K562 (cell line): ENCODE measurements at regions not wholly inside any gene's neighbourhood (a gene's known extent, or its start where the extent isn't known, plus 50 kb on each side); places are given as distances from the start of the nearest gene placed in this dataset.

Experiments used
- ATAC-seq: fragments of 200-7000 bp; cut with Tn5 transposase; 3 replicates; pipeline ENCODE4 v1.9.1; 2020; ENCODE audit warnings: moderate library complexity
- BruUV-seq: library from RNA; stranded (reverse); fragments of 400-500 nt; replicated peaks from 2 replicates; lab custom pipeline; 2021; lab: Mats Ljungman, UMichigan
- CTCF ChIA-PET: fragments of 300-600 bp; formaldehyde crosslinking; extraction: SDS; loops from one replicate; lab custom pipeline; 2021; ENCODE audit warnings: low intra/inter-chr PET ratio; lab: Yijun Ruan, JAX
- POLR2A ChIA-PET: fragments of 300-600, 350-650 bp; sonication (Branson Sonifier 250); formaldehyde crosslinking; extraction: SDS; loops from one replicate; lab custom pipeline; 2021; ENCODE audit warnings: antibody characterized with exemption, inconsistent platforms; lab: Yijun Ruan, JAX
- DNase-seq, 4 experiments: peaks; one replicate each; pipeline versions ENCODE4 v3.0.0 to v3.0.0-alpha.2; 2011 to 2018; ENCODE audit warnings: low spot score in 3 of 4, mixed read lengths in 3 of 4; ENCODE audit errors: extremely low read depth in 1 of 4
- FAIRE-seq: peaks from 2 replicates; lab custom pipeline; 2011; peaks lifted over from hg19 to GRCh38; lab: Jason Lieb, UNC
- H2AFZ ChIP-seq: 2 replicates; pipeline ENCODE4 v1.6.0; 2011; ENCODE audit warnings: low read depth, low read length, control low read depth, inconsistent platforms
- H3K27ac ChIP-seq: fragments of 200-600 bp; 3 replicates; pipeline ENCODE4 v1.8.0; 2011; ENCODE audit warnings: low read depth, mild to moderate bottlenecking, control low read depth, inconsistent platforms, low read length, moderate library complexity, mixed read lengths; ENCODE audit errors: extremely low read depth
- H3K27me3 ChIP-seq, 2 experiments: fragments of 300-600 bp in 1 of 2; 2 replicates in 1 of 2; 3 replicates in 1 of 2; pipeline versions ENCODE4 v1.6.0 to v1.8.0; 2011; ENCODE audit warnings: inconsistent platforms in 2 of 2, low read length in 2 of 2, mild to moderate bottlenecking in 1 of 2, mixed read lengths in 1 of 2, moderate library complexity in 1 of 2; ENCODE audit not compliant: control insufficient read depth in 2 of 2, insufficient read depth in 2 of 2
- H3K36me3 ChIP-seq: fragments of 300-600 bp; 3 replicates; pipeline ENCODE4 v1.8.0; 2011; ENCODE audit warnings: mild to moderate bottlenecking, low read length, inconsistent platforms; ENCODE audit not compliant: control insufficient read depth, insufficient read depth
- H3K4me1 ChIP-seq, 2 experiments: fragments of 200-600 bp in 1 of 2; replicated peaks in 1 of 2; 2 replicates in 1 of 2; 3 replicates in 1 of 2; pipeline versions ENCODE4 v1.5.1 to v1.8.0; 2011; ENCODE audit warnings: inconsistent platforms in 2 of 2, low read length in 2 of 2, mild to moderate bottlenecking in 1 of 2, mixed read lengths in 1 of 2, moderate library complexity in 1 of 2; ENCODE audit not compliant: control insufficient read depth in 2 of 2, insufficient read depth in 2 of 2
- H3K4me2 ChIP-seq: 2 replicates; pipeline ENCODE4 v1.6.1; 2011; ENCODE audit warnings: low read length, control low read depth, inconsistent platforms, mixed read lengths; ENCODE audit not compliant: insufficient read depth
- H3K4me3 ChIP-seq: fragments of 200-600 bp; sonication (generic), shearing (Covaris generic); 2 replicates; pipeline ENCODE4 v1.5.1; 2016; ENCODE audit warnings: control low read depth, inconsistent platforms
- H3K79me2 ChIP-seq: fragments of 200-600 bp; 3 replicates; pipeline ENCODE4 v1.8.0; 2011; ENCODE audit warnings: low read length, inconsistent platforms; ENCODE audit not compliant: control insufficient read depth, insufficient read depth
- H3K9ac ChIP-seq, 2 experiments: 2 replicates each; pipeline versions ENCODE4 v1.6.0 to v1.6.1; 2011; ENCODE audit warnings: low read depth in 2 of 2, low read length in 2 of 2, control low read depth in 1 of 2, inconsistent platforms in 1 of 2, mild to moderate bottlenecking in 1 of 2, mixed read lengths in 1 of 2; ENCODE audit not compliant: insufficient read depth in 1 of 2
- H3K9me1 ChIP-seq: one replicate; pipeline ENCODE4 v1.6.0; 2011; ENCODE audit warnings: inconsistent platforms, mild to moderate bottlenecking, low read length, moderate library complexity; ENCODE audit not compliant: control insufficient read depth, insufficient read depth
- H3K9me3 ChIP-seq: replicated peaks from 2 replicates; pipeline ENCODE4 v1.5.1; 2011; ENCODE audit warnings: low read depth, low read length, inconsistent platforms; ENCODE audit not compliant: control insufficient read depth, insufficient read depth
- H4K20me1 ChIP-seq: replicated peaks from 2 replicates; pipeline ENCODE4 v1.6.1; 2011; ENCODE audit warnings: low read length, inconsistent platforms, mixed read lengths; ENCODE audit not compliant: control insufficient read depth, insufficient read depth
- BCLAF1 ChIP-seq, 2 experiments: fragments of 450-650 bp in 1 of 2; IDR thresholded peaks; 2 replicates each; pipeline ENCODE4 v1.6.1; 2011 to 2017; ENCODE audit warnings: low read depth in 2 of 2, antibody characterized with exemption in 1 of 2, borderline replicate concordance in 1 of 2, low read length in 1 of 2, mild to moderate bottlenecking in 1 of 2, mixed read lengths in 1 of 2; ENCODE audit not compliant: control insufficient read depth in 1 of 2
- HDAC8 ChIP-seq: fragments of 450-650 bp; IDR thresholded peaks from 2 replicates; pipeline ENCODE4 v1.6.1; 2016; ENCODE audit warnings: mild to moderate bottlenecking, missing genetic modification characterization, moderate library complexity, missing compliant biosample characterization
- NR2C2 ChIP-seq, 2 experiments: fragments of 200-800 bp in 1 of 2; sonication (Bioruptor generic) in 1 of 2; sonication (generic) in 1 of 2; formaldehyde crosslinking in 1 of 2; IDR thresholded peaks; 2 replicates each; pipeline versions ENCODE4 v1.6.1 to v1.8.0; 2016 to 2022; ENCODE audit warnings: mild to moderate bottlenecking in 1 of 2, missing compliant biosample characterization in 1 of 2, missing genetic modification characterization in 1 of 2, missing genetic modification reagents in 1 of 2
- POLR2AphosphoS5 ChIP-seq: IDR thresholded peaks from 2 replicates; pipeline ENCODE4 v1.6.1; 2011; ENCODE audit warnings: mild to moderate bottlenecking, low read depth, low read length, moderate library complexity; ENCODE audit not compliant: control insufficient read depth, insufficient read depth
- TRIM24 ChIP-seq, 2 experiments: fragments of 450-650 bp; IDR thresholded peaks; 2 replicates each; pipeline ENCODE4 v1.6.1; 2016
- ZBTB1 ChIP-seq: sonication (generic); formaldehyde crosslinking; IDR thresholded peaks from 2 replicates; pipeline ENCODE4 v1.8.1; 2023; ENCODE audit warnings: missing genetic modification reagents, low read depth, mild to moderate bottlenecking, borderline replicate concordance
- ZC3H8 ChIP-seq: fragments of 450-650 bp; IDR thresholded peaks from 2 replicates; pipeline ENCODE4 v1.6.1; 2017
- ZNF263 ChIP-seq: sonication (generic); formaldehyde crosslinking; IDR thresholded peaks from 2 replicates; pipeline ENCODE4 v1.8.0; 2022; ENCODE audit warnings: mild to moderate bottlenecking, missing genetic modification reagents, borderline replicate concordance
- WGBS: fragments of 100-300 bp; shearing (Covaris generic); methylation state at CpG from one replicate; pipeline ENCODE4 v1.1.6; 2016; ENCODE audit warnings: low coverage, mixed read lengths; ENCODE audit not compliant: insufficient coverage; ENCODE audit errors: missing lambda C conversion rate; 5-methylcytosine and 5-hydroxymethylcytosine counted together
- in situ Hi-C: fragments of 300-500 bp; cut with MboI; formaldehyde crosslinking; loops from 4 replicates; pipeline ENCODE4 v1.15.0; 2018; ENCODE audit warnings: inconsistent platforms, mixed read lengths
- intact Hi-C: fragments of 100-400 bp; cut with micrococcal nuclease; formaldehyde crosslinking; loops from 2 replicates; pipeline ENCODE4 v1.14.2; 2022
- TF ChIP-seq, protein P1 (sequence below), 2 experiments: IDR thresholded peaks; 2 replicates each; pipeline ENCODE4 v1.6.1; 2012; ENCODE audit warnings: improper control_type of control experiment in 2 of 2, low read depth in 2 of 2, low read length in 2 of 2, borderline replicate concordance in 1 of 2
- TF ChIP-seq, protein P2 (sequence below): fragments of 450-650 bp; formaldehyde crosslinking; conservative IDR thresholded peaks from 2 replicates; pipeline ENCODE4 v1.4.0; 2022; ENCODE audit warnings: mild to moderate bottlenecking, missing genetic modification characterization
- TF ChIP-seq, protein P3 (sequence below): sonication (generic); formaldehyde crosslinking; IDR thresholded peaks from 2 replicates; pipeline ENCODE4 v1.8.0; 2022; ENCODE audit warnings: missing genetic modification reagents, mild to moderate bottlenecking, borderline replicate concordance

DNA sequence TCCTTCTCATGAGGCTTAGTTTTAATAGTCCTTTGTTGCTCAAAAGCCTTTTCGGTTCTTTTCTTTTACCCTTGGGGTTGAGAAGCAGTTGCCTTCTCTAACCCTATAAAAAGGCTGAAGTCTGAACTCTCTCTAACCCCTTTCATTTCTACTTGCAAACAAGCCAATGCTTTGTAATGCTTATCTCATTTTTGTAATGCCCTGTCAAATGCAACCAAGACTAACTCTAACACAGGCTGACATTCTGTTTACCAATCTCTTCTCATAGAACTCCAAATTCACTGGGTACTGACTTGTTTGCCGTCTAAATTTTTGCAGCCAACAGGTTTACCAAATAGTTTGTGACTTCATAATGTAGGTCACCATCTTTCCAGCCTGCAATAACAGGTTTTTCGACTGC, 233.9 kb upstream of the SNX7 start (continued):
- TF ChIP-seq, protein P1, sequence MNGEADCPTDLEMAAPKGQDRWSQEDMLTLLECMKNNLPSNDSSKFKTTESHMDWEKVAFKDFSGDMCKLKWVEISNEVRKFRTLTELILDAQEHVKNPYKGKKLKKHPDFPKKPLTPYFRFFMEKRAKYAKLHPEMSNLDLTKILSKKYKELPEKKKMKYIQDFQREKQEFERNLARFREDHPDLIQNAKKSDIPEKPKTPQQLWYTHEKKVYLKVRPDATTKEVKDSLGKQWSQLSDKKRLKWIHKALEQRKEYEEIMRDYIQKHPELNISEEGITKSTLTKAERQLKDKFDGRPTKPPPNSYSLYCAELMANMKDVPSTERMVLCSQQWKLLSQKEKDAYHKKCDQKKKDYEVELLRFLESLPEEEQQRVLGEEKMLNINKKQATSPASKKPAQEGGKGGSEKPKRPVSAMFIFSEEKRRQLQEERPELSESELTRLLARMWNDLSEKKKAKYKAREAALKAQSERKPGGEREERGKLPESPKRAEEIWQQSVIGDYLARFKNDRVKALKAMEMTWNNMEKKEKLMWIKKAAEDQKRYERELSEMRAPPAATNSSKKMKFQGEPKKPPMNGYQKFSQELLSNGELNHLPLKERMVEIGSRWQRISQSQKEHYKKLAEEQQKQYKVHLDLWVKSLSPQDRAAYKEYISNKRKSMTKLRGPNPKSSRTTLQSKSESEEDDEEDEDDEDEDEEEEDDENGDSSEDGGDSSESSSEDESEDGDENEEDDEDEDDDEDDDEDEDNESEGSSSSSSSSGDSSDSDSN (IDR thresholded peaks at IDR 0.05; ENCODE audit: borderline replicate concordance in 1 of 2, low read depth in 2 of 2, low read length in 2 of 2): no peak
- no peak for TF ChIP-seq POLR2AphosphoS5
- TF ChIP-seq, protein P2, sequence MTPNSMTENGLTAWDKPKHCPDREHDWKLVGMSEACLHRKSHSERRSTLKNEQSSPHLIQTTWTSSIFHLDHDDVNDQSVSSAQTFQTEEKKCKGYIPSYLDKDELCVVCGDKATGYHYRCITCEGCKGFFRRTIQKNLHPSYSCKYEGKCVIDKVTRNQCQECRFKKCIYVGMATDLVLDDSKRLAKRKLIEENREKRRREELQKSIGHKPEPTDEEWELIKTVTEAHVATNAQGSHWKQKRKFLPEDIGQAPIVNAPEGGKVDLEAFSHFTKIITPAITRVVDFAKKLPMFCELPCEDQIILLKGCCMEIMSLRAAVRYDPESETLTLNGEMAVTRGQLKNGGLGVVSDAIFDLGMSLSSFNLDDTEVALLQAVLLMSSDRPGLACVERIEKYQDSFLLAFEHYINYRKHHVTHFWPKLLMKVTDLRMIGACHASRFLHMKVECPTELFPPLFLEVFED (CRISPR knock-in tag): no peak
- no peak for TF ChIP-seq NR2C2 (CRISPR knock-in tag; IDR thresholded peaks at IDR 0.05)
- TF ChIP-seq NR2C2 (tag; IDR thresholded peaks at IDR 0.05): no peak

GRCh38 chr1:98426092-98426491, 235.4 kb upstream of the SNX7 start:
- Histone ChIP-seq H3K36me3 (no peaks in the 10 kb centered on the region), H3K9ac (no peak overlapping the region), H3K9me3 (no peaks in the 10 kb centered on the region), H3K4me2 (no peak overlapping the region), H3K4me1 (no peaks in the 10 kb centered on the region), H4K20me1 (no peaks in the 10 kb centered on the region), H3K79me2 (no peaks in the 10 kb centered on the region), H3K4me3 (no peak overlapping the region), H3K27ac (no peak overlapping the region), H3K27me3 (no peaks in the 10 kb centered on the region), H2AFZ (no peak overlapping the region), H3K9me1 (no peaks in the 10 kb centered on the region)
- in situ Hi-C loops (no loop called here), intact Hi-C loops (no loop called here)
- FAIRE-seq (no peak), ATAC-seq (no peak), DNase-seq (no peak)
- ChIA-PET CTCF (no interaction called here), POLR2A (no interaction called here)
- 2% methylated on average over 4 of the region's 4 CpGs for WGBS
- no TSS peak for BruUV-seq
- no peak for TF ChIP-seq ZC3H8
- TF ChIP-seq TRIM24 (IDR thresholded peaks at IDR 0.05): no peak
- no peak for TF ChIP-seq BCLAF1 (IDR thresholded peaks at IDR 0.05; ENCODE audit: borderline replicate concordance in 1 of 2, control insufficient read depth in 1 of 2, low read depth in 2 of 2, low read length in 1 of 2)
- no peak for TF ChIP-seq ZNF263 (CRISPR knock-in tag)
- no peak for TF ChIP-seq ZBTB1 (CRISPR knock-in tag)
- TF ChIP-seq, protein P3, sequence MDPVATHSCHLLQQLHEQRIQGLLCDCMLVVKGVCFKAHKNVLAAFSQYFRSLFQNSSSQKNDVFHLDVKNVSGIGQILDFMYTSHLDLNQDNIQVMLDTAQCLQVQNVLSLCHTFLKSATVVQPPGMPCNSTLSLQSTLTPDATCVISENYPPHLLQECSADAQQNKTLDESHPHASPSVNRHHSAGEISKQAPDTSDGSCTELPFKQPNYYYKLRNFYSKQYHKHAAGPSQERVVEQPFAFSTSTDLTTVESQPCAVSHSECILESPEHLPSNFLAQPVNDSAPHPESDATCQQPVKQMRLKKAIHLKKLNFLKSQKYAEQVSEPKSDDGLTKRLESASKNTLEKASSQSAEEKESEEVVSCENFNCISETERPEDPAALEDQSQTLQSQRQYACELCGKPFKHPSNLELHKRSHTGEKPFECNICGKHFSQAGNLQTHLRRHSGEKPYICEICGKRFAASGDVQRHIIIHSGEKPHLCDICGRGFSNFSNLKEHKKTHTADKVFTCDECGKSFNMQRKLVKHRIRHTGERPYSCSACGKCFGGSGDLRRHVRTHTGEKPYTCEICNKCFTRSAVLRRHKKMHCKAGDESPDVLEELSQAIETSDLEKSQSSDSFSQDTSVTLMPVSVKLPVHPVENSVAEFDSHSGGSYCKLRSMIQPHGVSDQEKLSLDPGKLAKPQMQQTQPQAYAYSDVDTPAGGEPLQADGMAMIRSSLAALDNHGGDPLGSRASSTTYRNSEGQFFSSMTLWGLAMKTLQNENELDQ (CRISPR knock-in tag): no peak
- TF ChIP-seq HDAC8 (tag): no peak
